MM.1S (cell line): ENCODE measurements at regions not wholly inside any gene's neighbourhood (a gene's known extent, or its start where the extent isn't known, plus 50 kb on each side); places are given as distances from the start of the nearest gene placed in this dataset.

Source experiments
- CTCF ChIP-seq: fragments of 300-600 bp; sonication (generic); IDR thresholded peaks from 2 replicates; pipeline ENCODE4 v1.5.1; 2016; ENCODE audit warnings: antibody characterized with exemption, low read length, mixed read lengths
- EZH2 ChIP-seq: fragments of 300-600 bp; sonication (generic); optimal IDR thresholded peaks from 2 replicates; pipeline ENCODE3; 2017; ENCODE audit warnings: low read depth, mild to moderate bottlenecking, antibody characterized with exemption, low read length, mixed read lengths
- EZH2phosphoT487 ChIP-seq: fragments of 300-600 bp; sonication (generic); IDR thresholded peaks from 2 replicates; pipeline ENCODE4 v1.6.1; 2018; ENCODE audit warnings: antibody characterized with exemption, low read length

- TF ChIP-seq CTCF (no peak), EZH2phosphoT487 (no peak), EZH2 (no peak)
Observed at GRCh38 chr3:161975201-161975600, 478.6 kb downstream of the OTOL1 start.
